IMR-90 (cell line): ENCODE measurements at regions not wholly inside any gene's neighbourhood (a gene's known extent, or its start where the extent isn't known, plus 50 kb on each side); places are given as distances from the start of the nearest gene placed in this dataset.

Experiments
- ATAC-seq: fragments of 200-7000 bp; cut with Tn5 transposase; 2 replicates; pipeline ENCODE4 v1.9.1; 2020; ENCODE audit warnings: low read depth, mild to moderate bottlenecking, moderate library complexity
- BruUV-seq: library from RNA; stranded (reverse); fragments of 400-500 nt; replicated peaks from 2 replicates; lab custom pipeline; 2021; lab: Mats Ljungman, UMichigan
- CTCF ChIA-PET: fragments of 300-600 bp; formaldehyde crosslinking; extraction: SDS; loops from one replicate; lab custom pipeline; 2021; ENCODE audit warnings: antibody characterized with exemption; lab: Yijun Ruan, JAX
- POLR2A ChIA-PET: fragments of 300-600 bp; sonication (Branson Sonifier 250); formaldehyde crosslinking; loops from one replicate; lab custom pipeline; 2022; ENCODE audit warnings: antibody characterized with exemption; ENCODE audit not compliant: unreplicated experiment; lab: Charles Lee
- DNase-seq: peaks from one replicate; pipeline ENCODE4 v3.0.0; 2013
- H2AFZ ChIP-seq: replicated peaks from 2 replicates; pipeline ENCODE3; 2013; ENCODE audit warnings: low read length, mild to moderate bottlenecking; ENCODE audit not compliant: poor library complexity
- H2AK5ac ChIP-seq: 2 replicates; pipeline ENCODE4 v1.6.1; 2013; ENCODE audit warnings: low read depth, low read length, inconsistent platforms
- H2AK9ac ChIP-seq: replicated peaks from 2 replicates; pipeline ENCODE3; 2013; ENCODE audit warnings: mild to moderate bottlenecking, low read depth, low read length, moderate library complexity; ENCODE audit not compliant: poor library complexity
- H2BK120ac ChIP-seq: 2 replicates; pipeline ENCODE4 v1.6.1; 2013; ENCODE audit warnings: low read depth, low read length, inconsistent platforms
- H2BK15ac ChIP-seq: 3 replicates; pipeline ENCODE4 v1.6.1; 2013; ENCODE audit warnings: low read depth, low read length, inconsistent platforms
- H2BK20ac ChIP-seq: 2 replicates; pipeline ENCODE4 v1.6.1; 2013; ENCODE audit warnings: low read depth, mild to moderate bottlenecking, inconsistent platforms, low read length, moderate library complexity
- H2BK5ac ChIP-seq: 2 replicates; pipeline ENCODE4 v1.6.1; 2013; ENCODE audit warnings: mild to moderate bottlenecking, low read depth, low read length, inconsistent platforms; ENCODE audit not compliant: poor library complexity, severe bottlenecking
- H3K14ac ChIP-seq: replicated peaks from 2 replicates; pipeline ENCODE4 v1.6.1; 2013; ENCODE audit warnings: low read depth, low read length, inconsistent platforms
- H3K18ac ChIP-seq: 2 replicates; pipeline ENCODE4 v1.6.1; 2013; ENCODE audit warnings: low read depth, low read length, control low read depth
- H3K23ac ChIP-seq: 2 replicates; pipeline ENCODE4 v1.6.1; 2013; ENCODE audit warnings: low read depth, low read length, inconsistent platforms
- H3K27ac ChIP-seq: 2 replicates; pipeline ENCODE4 v1.5.1; 2013; ENCODE audit warnings: mild to moderate bottlenecking, control low read depth, low read length; ENCODE audit not compliant: insufficient read depth
- H3K27me3 ChIP-seq: 2 replicates; pipeline ENCODE4 v1.6.1; 2013; ENCODE audit warnings: low read length; ENCODE audit not compliant: control insufficient read depth, insufficient read depth
- H3K36me3 ChIP-seq: 2 replicates; pipeline ENCODE4 v1.6.1; 2013; ENCODE audit warnings: low read length, mixed read lengths; ENCODE audit not compliant: control insufficient read depth, insufficient read depth
- H3K4ac ChIP-seq: 2 replicates; pipeline ENCODE4 v1.6.1; 2013; ENCODE audit warnings: low read depth, low read length, inconsistent platforms
- H3K4me1 ChIP-seq: 2 replicates; pipeline ENCODE4 v1.6.1; 2013; ENCODE audit warnings: low read length, mixed read lengths; ENCODE audit not compliant: control insufficient read depth, insufficient read depth
- H3K4me2 ChIP-seq: 2 replicates; pipeline ENCODE4 v1.6.1; 2013; ENCODE audit warnings: low read depth, mild to moderate bottlenecking, control low read depth, low read length, moderate library complexity
- H3K4me3 ChIP-seq: 2 replicates; pipeline ENCODE4 v1.5.1; 2013; ENCODE audit warnings: low read depth, mild to moderate bottlenecking, control low read depth, low read length, moderate library complexity; ENCODE audit not compliant: insufficient read depth
- H3K56ac ChIP-seq: 2 replicates; pipeline ENCODE4 v1.6.1; 2013; ENCODE audit warnings: low read length, inconsistent platforms; ENCODE audit not compliant: insufficient read depth; ENCODE audit errors: extremely low read depth
- H3K79me1 ChIP-seq, 2 experiments: 2 replicates each; pipeline ENCODE4 v1.6.1; 2013; ENCODE audit warnings: low read length in 2 of 2, inconsistent platforms in 1 of 2, low read depth in 1 of 2
- H3K9ac ChIP-seq: 2 replicates; pipeline ENCODE4 v1.6.1; 2013; ENCODE audit warnings: low read depth, low read length, control low read depth
- H3K9me1 ChIP-seq: 2 replicates; pipeline ENCODE4 v1.6.1; 2013; ENCODE audit warnings: low read length, inconsistent platforms; ENCODE audit not compliant: insufficient read depth
- H3K9me3 ChIP-seq: 2 replicates; pipeline ENCODE4 v1.6.1; 2013; ENCODE audit warnings: low read length; ENCODE audit not compliant: control insufficient read depth, insufficient read depth
- H4K20me1 ChIP-seq: 2 replicates; pipeline ENCODE4 v1.6.1; 2013; ENCODE audit warnings: low read length, inconsistent platforms; ENCODE audit not compliant: insufficient read depth
- H4K5ac ChIP-seq: 2 replicates; pipeline ENCODE4 v1.6.1; 2013; ENCODE audit warnings: mild to moderate bottlenecking, low read depth, low read length, control low read depth
- H4K8ac ChIP-seq, 2 experiments: 2 replicates each; pipeline ENCODE4 v1.6.1; 2013; ENCODE audit warnings: low read depth in 2 of 2, low read length in 2 of 2, control low read depth in 1 of 2, inconsistent platforms in 1 of 2
- H4K91ac ChIP-seq: 2 replicates; pipeline ENCODE4 v1.6.1; 2013; ENCODE audit warnings: low read depth, low read length, inconsistent platforms; ENCODE audit not compliant: insufficient read depth
- BHLHE40 ChIP-seq: fragments of 150-350 bp; IDR thresholded peaks from 2 replicates; pipeline ENCODE4 v1.6.1; 2016; ENCODE audit warnings: mild to moderate bottlenecking, low read depth, low read length
- CEBPB ChIP-seq: IDR thresholded peaks from 2 replicates; pipeline ENCODE4 v1.6.1; 2012; ENCODE audit warnings: low read depth, low read length, improper control_type of control experiment
- CHD1 ChIP-seq: IDR thresholded peaks from 2 replicates; pipeline ENCODE4 v1.6.1; 2012; ENCODE audit warnings: low read depth, low read length, improper control_type of control experiment
- CTCF ChIP-seq: conservative IDR thresholded peaks from 2 replicates; pipeline ENCODE4 v1.5.1; 2012; ENCODE audit warnings: mild to moderate bottlenecking, low read depth, low read length, improper control_type of control experiment
- ELK1 ChIP-seq: fragments of 150-350 bp; IDR thresholded peaks from 2 replicates; pipeline ENCODE4 v1.6.1; 2016; ENCODE audit warnings: low read depth, mild to moderate bottlenecking, low read length, moderate library complexity, borderline replicate concordance
- FOS ChIP-seq: fragments of 150-350 bp; IDR thresholded peaks from 2 replicates; pipeline ENCODE4 v1.6.1; 2016; ENCODE audit warnings: low read depth, low read length
- MAFK ChIP-seq: IDR thresholded peaks from 2 replicates; pipeline ENCODE4 v1.6.1; 2012; ENCODE audit warnings: low read depth, low read length, improper control_type of control experiment
- MAZ ChIP-seq: IDR thresholded peaks from 2 replicates; pipeline ENCODE4 v1.6.1; 2012; ENCODE audit warnings: low read depth, mild to moderate bottlenecking, low read length, improper control_type of control experiment, moderate library complexity, borderline replicate concordance
- MXI1 ChIP-seq: IDR thresholded peaks from 2 replicates; pipeline ENCODE4 v1.6.1; 2012; ENCODE audit warnings: low read depth, mild to moderate bottlenecking, low read length, moderate library complexity, borderline replicate concordance
- NFE2L2 ChIP-seq: fragments of 150-350 bp; IDR thresholded peaks from 2 replicates; pipeline ENCODE4 v1.6.1; 2016; ENCODE audit warnings: low read depth, mild to moderate bottlenecking, low read length
- POLR2A ChIP-seq: IDR thresholded peaks from 2 replicates; pipeline ENCODE4 v1.6.1; 2012; ENCODE audit warnings: mild to moderate bottlenecking, low read depth, low read length
- RAD21 ChIP-seq: IDR thresholded peaks from 2 replicates; pipeline ENCODE4 v1.6.1; 2012; ENCODE audit warnings: low read length, improper control_type of control experiment
- RCOR1 ChIP-seq: IDR thresholded peaks from 2 replicates; pipeline ENCODE4 v1.6.1; 2012; ENCODE audit warnings: mild to moderate bottlenecking, low read length, improper control_type of control experiment; ENCODE audit not compliant: insufficient replicate concordance
- RFX5 ChIP-seq: IDR thresholded peaks from 2 replicates; pipeline ENCODE4 v1.8.0; 2012; ENCODE audit warnings: low read depth, mild to moderate bottlenecking, low read length, moderate library complexity
- SMC3 ChIP-seq: fragments of 150-350 bp; IDR thresholded peaks from 2 replicates; pipeline ENCODE4 v1.6.1; 2016; ENCODE audit warnings: low read depth, mild to moderate bottlenecking, antibody characterized with exemption, low read length, moderate library complexity
- USF2 ChIP-seq: fragments of 150-350 bp; IDR thresholded peaks from 2 replicates; pipeline ENCODE4 v1.6.1; 2017; ENCODE audit warnings: mild to moderate bottlenecking, antibody characterized with exemption, low read length, low read depth
- WGBS, 2 experiments: methylation state at CpG; one replicate each; pipeline versions ENCODE4 v1.1.5 to v1.1.7; 2013; ENCODE audit warnings: missing lambda C conversion rate in 2 of 2; ENCODE audit not compliant: insufficient read length in 1 of 2; ENCODE audit errors: extremely low coverage in 2 of 2; 5-methylcytosine and 5-hydroxymethylcytosine counted together
- dilution Hi-C: fragments of 300-500 bp; cut with HindIII; formaldehyde crosslinking; loops from one replicate; pipeline ENCODE4 v1.14.3; 2018; ENCODE audit warnings: low sequenced_read_pairs; ENCODE audit not compliant: unreplicated experiment
- in situ Hi-C: fragments of 300-500 bp; cut with MboI; formaldehyde crosslinking; loops from 3 replicates; pipeline ENCODE4 v1.14.3; 2019; ENCODE audit warnings: low sequenced_read_pairs, inconsistent platforms, mixed read lengths
- intact Hi-C: fragments of 100-400 bp; cut with micrococcal nuclease; formaldehyde crosslinking; loops from 2 replicates; pipeline ENCODE4 v1.10.0; 2022

- POLR2A ChIA-PET: no interaction called here
- peak; percentile 29; the same call in 1 of the 2 replicates for ATAC-seq
- Histone ChIP-seq H3K56ac (no peak overlapping the region), H3K27ac (no peak overlapping the region), H3K14ac (no peak overlapping the region), H3K4me3 (no peak overlapping the region), H3K9ac (no peak overlapping the region), H2AK9ac (no peak overlapping the region), H2BK20ac (no peak overlapping the region), H3K36me3 (no peaks in the 10 kb centered on the region), H4K20me1 (no peaks in the 10 kb centered on the region), H3K18ac (no peak overlapping the region), H3K9me3 (no peaks in the 10 kb centered on the region), H3K9me1 (no peaks in the 10 kb centered on the region), H3K27me3 (no peaks in the 10 kb centered on the region), H3K4ac (no peak overlapping the region), H3K4me1 (no peaks in the 10 kb centered on the region), H3K79me1 (no peaks in the 10 kb centered on the region), H3K23ac (no peak overlapping the region), H3K4me2 (no peak overlapping the region), H4K5ac (no peak overlapping the region), H2BK120ac (no peak overlapping the region), H2AFZ (no peak overlapping the region), H2BK15ac (no peak overlapping the region), H4K91ac (no peak overlapping the region), H2BK5ac (no peak overlapping the region), H4K8ac (no peak overlapping the region), H2AK5ac (no peak overlapping the region)
- DNase-seq: no peak
- BruUV-seq: no TSS peak
- in situ Hi-C loops (no loop called here), dilution Hi-C loops (no loop called here), intact Hi-C loops (no loop called here)
- no CpG with 5 or more reads among the region's 1 CpG for WGBS, 2 experiments
- TF ChIP-seq MXI1 (no peak), NFE2L2 (no peak), RCOR1 (no peak), USF2 (no peak), BHLHE40 (no peak), CTCF (no peak), FOS (no peak), MAFK (no peak), ELK1 (no peak), CHD1 (no peak), MAZ (no peak), CEBPB (no peak), RAD21 (no peak), POLR2A (no peak), RFX5 (no peak), SMC3 (no peak)
- CTCF ChIA-PET: interaction anchor here (0.7 kb wide), 1 partner anchor 10 kb away, joined by 4 read pairs; no protein-coding TSS in a partner anchor
Observed at GRCh38 chr1:72547412-72547811, 265.1 kb upstream of the NEGR1 start.
